NT2/D1 (cell line): ENCODE measurements at regions not wholly inside any gene's neighbourhood (a gene's known extent, or its start where the extent isn't known, plus 50 kb on each side); places are given as distances from the start of the nearest gene placed in this dataset.
A peak's percentile ranks its signal among the peaks of the same experiment; 100 is the strongest.

Experiments used
- DNase-seq: peaks from one replicate; pipeline ENCODE4 v3.0.0-alpha.2; 2011; ENCODE audit warnings: low read depth, low spot score
- H3K27me3 ChIP-seq: 2 replicates; pipeline ENCODE4 v1.6.0; 2011; ENCODE audit warnings: mild to moderate bottlenecking; ENCODE audit not compliant: insufficient read length, insufficient read depth
- H3K36me3 ChIP-seq: 2 replicates; pipeline ENCODE4 v1.6.1; 2011; ENCODE audit warnings: mild to moderate bottlenecking, low read length, mixed read lengths; ENCODE audit not compliant: insufficient read depth, insufficient read length
- H3K4me1 ChIP-seq: 2 replicates; pipeline ENCODE4 v1.5.1; 2011; ENCODE audit not compliant: insufficient read depth, insufficient read length
- H3K4me3 ChIP-seq: 2 replicates; pipeline ENCODE4 v1.5.1; 2011; ENCODE audit warnings: low read depth; ENCODE audit not compliant: insufficient read length
- H3K9ac ChIP-seq: 2 replicates; pipeline ENCODE4 v1.6.0; 2011; ENCODE audit warnings: low read depth; ENCODE audit not compliant: insufficient read length
- H3K9me3 ChIP-seq: 2 replicates; pipeline ENCODE4 v1.5.1; 2011; ENCODE audit warnings: mild to moderate bottlenecking, low read length; ENCODE audit not compliant: insufficient read depth
- SUZ12 ChIP-seq: IDR thresholded peaks from 2 replicates; pipeline ENCODE4 v1.6.1; 2011; ENCODE audit not compliant: insufficient read length, insufficient read depth; ENCODE audit errors: extremely low read depth
- YY1 ChIP-seq: IDR thresholded peaks from 2 replicates; pipeline ENCODE4 v1.6.1; 2011; ENCODE audit not compliant: insufficient read length, insufficient read depth
- ZNF274 ChIP-seq: IDR thresholded peaks from 2 replicates; pipeline ENCODE4 v1.6.1; 2011; ENCODE audit warnings: mild to moderate bottlenecking, low read depth, low read length

DNA sequence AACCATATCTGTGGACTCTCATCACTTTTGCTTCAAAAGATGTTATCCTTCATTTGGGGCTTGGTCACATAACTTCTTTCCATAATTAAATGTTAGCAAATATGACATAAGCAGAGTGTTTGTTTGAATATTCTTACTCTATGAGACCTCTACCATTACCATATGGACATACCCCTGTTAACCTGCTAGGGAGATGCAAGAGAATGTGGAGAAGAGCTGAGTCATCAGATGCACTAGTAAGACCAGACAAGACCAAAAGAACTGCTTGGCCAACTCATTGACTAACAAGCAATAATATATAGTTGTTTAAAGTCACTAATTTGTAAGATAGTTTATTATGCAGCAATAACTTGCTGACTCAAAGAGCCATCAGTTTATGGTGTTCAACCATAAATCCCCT, 652.9 kb downstream of the SMARCA1 start:
- no peaks in the 10 kb centered on the region for H3K4me1 ChIP-seq
- H3K4me3 ChIP-seq: no peak overlapping the region
- no peaks in the 10 kb centered on the region for H3K27me3 ChIP-seq
- H3K9me3 ChIP-seq: no peaks in the 10 kb centered on the region
- no peak overlapping the region for H3K9ac ChIP-seq
- no peak for DNase-seq
- no peaks in the 10 kb centered on the region for H3K36me3 ChIP-seq
- TF ChIP-seq YY1 (no peak), SUZ12 (no peak), ZNF274 (no peak)

DNA sequence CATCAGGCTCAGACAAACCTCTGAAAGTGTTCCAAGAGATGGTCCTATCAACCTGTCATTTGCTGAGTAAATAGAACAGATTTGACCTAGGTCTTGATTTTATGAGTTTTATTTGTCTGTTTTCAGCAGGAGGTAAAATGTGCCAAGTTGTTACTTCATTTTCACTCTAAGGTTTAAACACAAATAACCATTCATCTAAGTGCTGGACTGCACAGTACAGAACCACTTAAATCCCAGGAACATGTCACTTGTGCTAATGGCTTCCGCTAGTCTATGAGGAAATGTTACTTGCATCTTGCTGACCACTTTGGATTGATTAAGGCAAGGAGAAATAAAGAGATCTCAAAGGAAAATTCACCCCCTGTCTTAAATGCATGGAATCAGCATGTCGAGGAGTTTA, 660.7 kb downstream of the SMARCA1 start:
- H3K9me3 ChIP-seq: no peaks in the 10 kb centered on the region
- TF ChIP-seq ZNF274: no peak
- H3K36me3 ChIP-seq: no peaks in the 10 kb centered on the region
- no peaks in the 10 kb centered on the region for H3K27me3 ChIP-seq
- H3K4me3 ChIP-seq: no peak overlapping the region
- H3K4me1 ChIP-seq: no peaks in the 10 kb centered on the region
- no peak for DNase-seq
- H3K9ac ChIP-seq: no peak overlapping the region

DNA sequence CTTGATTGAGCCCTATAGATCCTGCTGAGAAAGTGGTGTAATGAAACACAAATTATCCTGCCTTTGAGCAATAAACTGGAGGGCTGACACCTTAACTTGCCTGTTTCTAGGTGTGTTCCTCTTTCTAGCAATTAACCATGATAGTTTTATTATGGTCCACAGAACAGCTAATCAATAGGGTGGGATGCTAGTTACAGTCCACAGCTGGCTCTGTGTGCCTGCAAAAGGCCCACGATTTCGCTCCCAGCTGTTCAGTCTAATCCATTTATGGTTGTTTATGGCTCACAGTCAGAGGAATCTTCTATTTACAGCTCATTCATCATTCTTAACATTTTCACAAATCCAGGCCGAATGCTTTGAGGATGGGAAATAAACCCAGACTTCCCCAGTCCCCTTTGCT, 674.9 kb downstream of the SMARCA1 start:
- H3K9me3 ChIP-seq: no peaks in the 10 kb centered on the region
- no peak for DNase-seq
- TF ChIP-seq YY1 (no peak), SUZ12 (no peak), ZNF274 (no peak)
- H3K27me3 ChIP-seq: no peaks in the 10 kb centered on the region
- no peaks in the 10 kb centered on the region for H3K36me3 ChIP-seq
- no peaks in the 10 kb centered on the region for H3K4me1 ChIP-seq
- H3K9ac ChIP-seq: no peak overlapping the region
- H3K4me3 ChIP-seq: no peak overlapping the region

DNA sequence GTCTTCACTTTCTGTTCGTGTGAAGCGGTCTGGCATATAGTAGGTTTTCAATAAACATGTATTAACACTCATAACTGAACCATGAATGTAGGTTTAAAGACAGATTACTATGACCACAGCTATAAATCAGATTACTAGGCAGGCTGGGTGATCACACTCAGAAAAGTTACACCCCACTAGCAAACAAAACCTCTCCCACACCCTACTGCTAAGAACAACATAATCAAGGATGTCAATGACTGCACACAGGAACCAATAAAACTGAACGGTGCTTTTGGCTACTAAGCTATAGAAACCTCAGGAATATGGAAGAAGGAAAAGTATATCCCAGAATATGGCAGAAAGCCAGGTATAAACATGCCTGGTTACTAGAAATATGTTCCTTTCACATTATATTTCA, 676.9 kb downstream of the SMARCA1 start:
- TF ChIP-seq ZNF274: no peak
- no peak for TF ChIP-seq YY1
- TF ChIP-seq SUZ12: no peak
- DNase-seq: no peak

DNA sequence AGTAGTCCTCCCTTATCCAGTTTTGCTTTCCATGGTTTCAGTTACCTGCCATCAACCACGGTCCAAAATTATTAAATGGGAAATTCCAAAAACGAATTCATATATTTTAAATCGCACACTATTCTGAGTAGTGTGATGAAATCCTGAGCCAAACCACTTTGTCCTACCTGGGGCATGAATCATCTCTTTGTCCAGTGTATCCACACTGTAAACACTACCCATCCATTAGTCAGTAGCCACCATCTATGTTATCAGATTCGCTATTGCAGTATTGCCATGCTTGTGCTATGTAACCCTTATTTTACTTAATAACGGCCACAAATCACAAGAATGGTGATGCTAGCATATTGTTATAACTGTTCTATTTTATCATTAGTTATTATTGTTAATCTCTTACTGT, 704.6 kb downstream of the SMARCA1 start:
- Histone ChIP-seq H3K9ac (no peak overlapping the region), H3K36me3 (no peaks in the 10 kb centered on the region), H3K4me3 (no peak overlapping the region), H3K9me3 (no peaks in the 10 kb centered on the region), H3K27me3 (no peaks in the 10 kb centered on the region), H3K4me1 (no peaks in the 10 kb centered on the region)
- no peak for DNase-seq
- TF ChIP-seq SUZ12 (no peak), ZNF274 (no peak), YY1 (no peak)

More for the DNA sequence above, 676.9 kb downstream of the SMARCA1 start:
- Histone ChIP-seq H3K9ac (no peak overlapping the region), H3K27me3 (no peaks in the 10 kb centered on the region), H3K4me1 (no peaks in the 10 kb centered on the region), H3K36me3 (no peaks in the 10 kb centered on the region), H3K9me3 (no peaks in the 10 kb centered on the region), H3K4me3 (no peak overlapping the region)

DNA sequence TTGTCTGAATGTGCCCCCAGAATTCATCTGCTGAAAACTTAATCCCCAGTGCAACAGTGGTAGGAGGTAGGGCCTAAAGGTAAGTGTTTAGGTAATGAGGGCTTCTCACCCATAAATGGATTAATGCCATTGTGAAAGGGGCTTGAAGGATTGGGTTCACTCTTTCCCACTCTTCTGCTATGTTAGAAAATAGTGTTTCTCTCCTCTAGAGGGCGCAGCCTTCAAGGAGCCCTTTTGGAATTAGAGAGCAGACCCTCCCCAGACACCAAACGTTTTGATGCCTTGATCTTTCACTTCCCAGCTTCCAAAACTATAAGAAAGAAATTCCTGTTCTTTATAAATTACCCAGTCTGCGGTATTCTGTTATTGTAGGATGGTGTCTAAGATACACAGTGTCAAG, 706.4 kb downstream of the SMARCA1 start:
- Histone ChIP-seq H3K36me3 (no peaks in the 10 kb centered on the region), H3K27me3 (no peaks in the 10 kb centered on the region), H3K4me1 (no peaks in the 10 kb centered on the region), H3K9ac (no peak overlapping the region), H3K4me3 (no peak overlapping the region), H3K9me3 (no peaks in the 10 kb centered on the region)
- DNase-seq: peak; percentile 3
- TF ChIP-seq ZNF274 (no peak), SUZ12 (no peak), YY1 (no peak)

DNA sequence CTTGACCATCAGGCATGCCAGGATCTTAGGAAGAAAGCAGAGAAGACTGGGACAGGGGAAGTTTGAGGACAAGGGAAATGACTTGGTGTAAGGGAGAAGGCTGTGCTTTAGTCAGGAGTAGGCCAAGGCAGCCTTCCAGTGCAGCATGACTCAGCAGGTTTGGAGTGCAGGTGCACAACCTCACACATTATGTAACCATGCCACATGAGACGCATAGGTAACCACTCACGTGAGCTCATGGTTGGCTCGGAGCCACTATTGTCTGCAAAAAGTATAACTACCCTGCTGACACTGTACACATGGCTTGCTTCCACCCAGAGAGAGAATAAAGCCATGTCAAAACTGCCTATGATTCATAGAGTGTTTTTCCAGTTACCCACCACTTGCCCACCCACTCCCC, 715.9 kb downstream of the SMARCA1 start:
- Histone ChIP-seq H3K27me3 (no peaks in the 10 kb centered on the region), H3K4me1 (no peaks in the 10 kb centered on the region), H3K36me3 (no peaks in the 10 kb centered on the region), H3K9me3 (no peaks in the 10 kb centered on the region), H3K9ac (no peak overlapping the region), H3K4me3 (no peak overlapping the region)
- DNase-seq: no peak
- TF ChIP-seq SUZ12 (no peak), YY1 (no peak), ZNF274 (no peak)

DNA sequence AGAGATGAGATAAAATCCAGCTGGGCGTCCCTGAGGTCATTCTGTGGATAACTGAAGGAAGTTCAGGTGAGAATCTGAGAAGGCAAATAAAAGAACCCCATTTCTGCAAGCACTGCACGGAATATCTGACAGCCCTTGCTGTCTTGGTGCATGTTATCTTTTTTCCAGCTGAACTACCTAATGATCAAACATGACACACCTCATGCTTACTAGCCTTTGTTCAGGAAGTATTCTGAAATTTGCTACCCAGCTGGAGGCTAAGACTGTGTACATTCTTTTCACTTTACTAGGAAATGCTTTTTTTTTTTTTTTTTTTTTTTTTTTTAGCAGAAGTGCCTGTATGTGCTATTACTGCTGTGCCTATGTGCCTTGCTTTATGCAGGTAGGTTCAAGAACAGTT, 718.1 kb downstream of the SMARCA1 start:
- TF ChIP-seq SUZ12 (no peak), YY1 (no peak), ZNF274 (no peak)
- Histone ChIP-seq H3K4me3 (no peak overlapping the region), H3K27me3 (no peaks in the 10 kb centered on the region), H3K9ac (no peak overlapping the region), H3K9me3 (no peaks in the 10 kb centered on the region), H3K36me3 (no peaks in the 10 kb centered on the region), H3K4me1 (no peaks in the 10 kb centered on the region)
- DNase-seq: no peak
